ENCODE measurements at regions not wholly inside any gene's neighbourhood (a gene's known extent, or its start where the extent isn't known, plus 50 kb on each side); places are given as distances from the start of the nearest gene placed in this dataset.

DNA sequence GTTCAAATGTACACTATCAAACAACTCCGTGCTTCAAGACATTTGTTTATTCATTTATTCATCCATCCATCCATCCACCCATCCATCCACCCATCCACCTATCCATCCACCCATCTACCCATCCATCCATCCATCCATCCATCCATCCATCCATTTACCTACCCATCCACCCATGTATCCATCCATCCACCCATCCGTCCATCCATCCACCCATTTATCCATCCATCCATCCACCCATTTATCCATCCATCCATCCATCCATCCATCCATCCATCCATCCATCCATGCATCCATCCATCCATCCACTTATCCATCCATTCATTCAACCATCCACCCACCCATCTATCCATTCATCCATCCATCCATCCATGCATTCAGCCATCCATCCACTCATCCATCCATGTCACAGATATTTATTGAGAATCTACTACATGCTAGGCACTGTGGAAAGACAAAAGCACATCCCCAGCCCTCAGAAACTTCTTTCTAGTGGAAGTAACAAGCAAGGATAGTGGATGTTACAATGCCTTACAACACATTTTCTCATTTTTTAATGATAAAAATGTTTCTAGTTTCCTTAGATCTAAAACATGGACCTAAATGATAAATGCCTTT lies 237.6 kb downstream of the ZNF536 start:
- TF ChIP-seq ZNF70 (CRISPR knock-in tag; IDR thresholded peaks at IDR 0.05) = no peak
- TF ChIP-seq ISL1 (CRISPR knock-in tag; IDR thresholded peaks at IDR 0.05) = no peak
- TF ChIP-seq, protein P1, sequence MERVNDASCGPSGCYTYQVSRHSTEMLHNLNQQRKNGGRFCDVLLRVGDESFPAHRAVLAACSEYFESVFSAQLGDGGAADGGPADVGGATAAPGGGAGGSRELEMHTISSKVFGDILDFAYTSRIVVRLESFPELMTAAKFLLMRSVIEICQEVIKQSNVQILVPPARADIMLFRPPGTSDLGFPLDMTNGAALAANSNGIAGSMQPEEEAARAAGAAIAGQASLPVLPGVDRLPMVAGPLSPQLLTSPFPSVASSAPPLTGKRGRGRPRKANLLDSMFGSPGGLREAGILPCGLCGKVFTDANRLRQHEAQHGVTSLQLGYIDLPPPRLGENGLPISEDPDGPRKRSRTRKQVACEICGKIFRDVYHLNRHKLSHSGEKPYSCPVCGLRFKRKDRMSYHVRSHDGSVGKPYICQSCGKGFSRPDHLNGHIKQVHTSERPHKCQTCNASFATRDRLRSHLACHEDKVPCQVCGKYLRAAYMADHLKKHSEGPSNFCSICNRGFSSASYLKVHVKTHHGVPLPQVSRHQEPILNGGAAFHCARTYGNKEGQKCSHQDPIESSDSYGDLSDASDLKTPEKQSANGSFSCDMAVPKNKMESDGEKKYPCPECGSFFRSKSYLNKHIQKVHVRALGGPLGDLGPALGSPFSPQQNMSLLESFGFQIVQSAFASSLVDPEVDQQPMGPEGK (CRISPR knock-in tag; IDR thresholded peaks at IDR 0.05; ENCODE audit: borderline replicate concordance) = no peak
- no peak for TF ChIP-seq RARB (CRISPR knock-in tag; IDR thresholded peaks at IDR 0.05)
- no peak for TF ChIP-seq ZNF565 (CRISPR knock-in tag; conservative IDR thresholded peaks at IDR 0.05; ENCODE audit: low read depth)
- TF ChIP-seq PPARA (CRISPR knock-in tag; IDR thresholded peaks at IDR 0.05; ENCODE audit: borderline replicate concordance) = no peak
- no peak for TF ChIP-seq ESRRG (CRISPR knock-in tag; IDR thresholded peaks at IDR 0.05)
- no peak for TF ChIP-seq CSDC2 (CRISPR knock-in tag; IDR thresholded peaks at IDR 0.05)
- no peak for TF ChIP-seq ARNTL (CRISPR knock-in tag; IDR thresholded peaks at IDR 0.05; ENCODE audit: borderline replicate concordance, low read depth)
- TF ChIP-seq TOX (CRISPR knock-in tag; IDR thresholded peaks at IDR 0.05; ENCODE audit: borderline replicate concordance) = no peak

Data from SK-N-SH treated with all-trans-retinoic acid at 6 μM for 48 hours (cell line).